GM19035 (cell line): ENCODE measurements at regions not wholly inside any gene's neighbourhood (a gene's known extent, or its start where the extent isn't known, plus 50 kb on each side); places are given as distances from the start of the nearest gene placed in this dataset.

Experiments
- ATAC-seq: cut with Tn5 transposase; IDR thresholded peaks from one replicate; pipeline ENCODE4 v1.9.1; 2021; ENCODE audit not compliant: unreplicated experiment

DNA sequence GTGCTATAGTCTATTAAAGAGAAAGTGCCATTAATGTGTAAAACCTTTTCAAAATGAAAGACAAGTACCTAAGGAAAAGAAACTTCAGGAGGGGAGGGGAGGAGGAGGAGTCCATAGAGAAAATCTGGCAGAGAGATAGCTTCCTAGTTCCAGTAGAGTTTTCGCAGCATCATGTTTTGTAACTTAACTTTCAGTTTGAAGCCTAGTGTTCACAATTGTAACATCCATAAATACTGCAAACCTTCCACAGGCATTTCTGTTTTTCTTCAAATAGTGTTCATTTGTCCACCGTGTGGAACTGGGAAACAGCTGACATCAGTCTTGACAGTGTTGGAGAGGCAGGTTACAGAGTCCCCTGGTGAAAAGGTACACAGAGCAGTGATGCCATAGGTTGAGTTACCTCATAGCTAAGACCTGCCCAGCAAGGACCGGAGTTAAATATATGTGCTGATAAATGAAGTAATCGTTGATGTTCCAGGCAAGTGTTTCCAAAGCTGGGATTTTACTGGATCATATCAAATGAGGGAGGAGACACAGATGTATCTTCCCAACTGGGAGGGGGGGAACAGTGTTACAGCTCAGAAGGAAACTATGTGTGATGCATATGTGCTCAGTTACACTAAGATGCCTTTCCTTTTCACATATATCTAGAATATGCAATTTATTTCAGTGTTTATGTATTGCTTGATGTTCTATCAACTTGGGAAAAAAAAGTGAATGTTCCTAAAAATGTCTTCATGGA, 369.5 kb upstream of the FAM241A start:
- ATAC-seq = no peak

DNA sequence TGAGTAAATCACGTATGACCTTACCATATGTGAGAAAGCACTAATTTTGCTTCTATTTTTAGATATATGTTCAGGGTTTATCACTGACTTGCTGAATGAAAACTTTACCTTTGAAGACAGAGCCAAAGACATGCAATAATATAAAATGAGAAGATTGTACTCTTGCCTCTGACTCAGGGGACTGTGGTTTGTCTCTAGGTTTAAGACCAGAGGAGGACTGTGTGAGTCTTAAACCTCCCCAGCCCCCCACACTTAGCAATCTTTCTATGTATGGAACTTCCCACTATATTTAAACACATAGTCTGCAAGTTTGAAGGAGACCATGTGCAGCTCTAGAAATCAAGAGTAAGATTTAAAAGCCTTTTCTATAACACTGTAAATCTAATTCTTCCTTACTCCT, 368.7 kb upstream of the FAM241A start:
- no peak for ATAC-seq

DNA sequence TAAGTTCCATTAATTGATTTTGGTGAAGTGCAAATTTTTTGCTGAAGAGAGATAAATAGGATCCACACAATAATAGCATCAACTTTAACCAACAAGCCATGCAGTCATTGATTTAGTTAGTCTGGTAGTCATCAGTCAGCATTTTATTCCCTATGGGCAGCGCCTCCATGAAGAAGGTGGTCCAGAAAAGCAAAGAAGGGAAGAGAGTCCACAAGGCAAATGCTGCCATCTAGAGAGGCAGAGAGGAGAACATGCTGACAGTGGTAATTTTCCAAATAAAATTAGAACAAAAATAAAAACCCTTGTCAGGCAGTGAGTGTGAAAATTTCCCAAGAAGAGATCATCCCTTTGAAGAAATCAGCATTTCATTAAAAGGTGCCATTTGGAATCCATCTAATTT, 366.7 kb upstream of the FAM241A start:
- ATAC-seq = no peak

DNA sequence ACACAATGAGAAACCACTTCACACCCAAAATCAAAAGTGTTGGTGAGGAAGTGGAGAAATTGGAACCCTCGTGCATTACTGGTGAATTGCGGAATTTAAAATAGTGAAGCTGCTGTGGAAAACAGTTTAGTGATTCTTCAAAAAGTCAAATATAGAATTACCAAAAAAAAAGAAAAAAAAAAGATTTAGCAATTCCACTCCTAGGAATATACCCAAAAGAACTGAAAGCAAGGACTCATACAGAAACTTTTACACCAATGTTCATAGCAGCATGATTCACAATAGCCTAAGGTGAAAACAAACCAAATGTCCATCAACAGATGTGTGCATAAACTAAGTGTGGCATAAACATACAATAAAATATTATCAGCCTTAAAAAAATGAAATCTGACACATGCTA, 364.3 kb upstream of the FAM241A start:
- ATAC-seq = no peak

DNA sequence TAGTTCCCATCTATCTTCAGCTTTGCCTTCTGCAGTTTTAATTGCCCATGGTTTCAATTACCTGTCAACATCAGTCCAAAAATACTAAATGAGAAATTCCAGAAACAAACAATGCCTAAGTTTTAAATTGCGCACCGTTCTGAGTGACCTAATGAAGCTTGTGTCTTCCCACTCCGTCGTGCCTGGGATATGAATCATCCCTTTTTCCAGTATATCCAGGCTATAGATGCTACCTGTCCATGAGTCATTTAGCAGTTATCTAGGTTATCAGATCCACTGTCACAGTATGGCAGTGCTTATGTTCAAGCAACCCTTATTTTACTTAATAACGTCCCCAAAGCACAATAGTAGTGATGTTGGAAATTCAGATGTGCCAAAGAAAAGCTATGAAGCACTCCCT, 363.6 kb upstream of the FAM241A start:
- no peak for ATAC-seq

DNA sequence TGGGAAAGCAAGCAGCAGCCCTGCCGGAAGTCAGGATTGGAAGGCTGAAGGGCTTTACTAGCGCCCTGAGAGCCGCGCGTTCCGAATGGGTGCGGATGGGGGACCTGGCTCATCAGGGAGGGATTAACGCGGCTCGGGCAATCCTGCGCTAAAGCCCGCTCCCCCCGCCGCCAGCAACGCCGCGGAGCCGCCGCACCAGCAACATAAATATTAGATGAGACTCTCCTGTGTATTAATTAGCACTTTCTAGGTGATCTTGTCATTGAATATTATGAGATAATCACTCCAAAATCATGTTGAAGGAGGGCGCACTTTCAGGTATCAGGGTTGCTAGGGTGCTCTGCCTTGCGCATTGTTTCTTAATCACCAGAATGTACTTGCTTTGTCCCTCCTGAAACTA, 357.2 kb upstream of the FAM241A start:
- no peak for ATAC-seq

DNA sequence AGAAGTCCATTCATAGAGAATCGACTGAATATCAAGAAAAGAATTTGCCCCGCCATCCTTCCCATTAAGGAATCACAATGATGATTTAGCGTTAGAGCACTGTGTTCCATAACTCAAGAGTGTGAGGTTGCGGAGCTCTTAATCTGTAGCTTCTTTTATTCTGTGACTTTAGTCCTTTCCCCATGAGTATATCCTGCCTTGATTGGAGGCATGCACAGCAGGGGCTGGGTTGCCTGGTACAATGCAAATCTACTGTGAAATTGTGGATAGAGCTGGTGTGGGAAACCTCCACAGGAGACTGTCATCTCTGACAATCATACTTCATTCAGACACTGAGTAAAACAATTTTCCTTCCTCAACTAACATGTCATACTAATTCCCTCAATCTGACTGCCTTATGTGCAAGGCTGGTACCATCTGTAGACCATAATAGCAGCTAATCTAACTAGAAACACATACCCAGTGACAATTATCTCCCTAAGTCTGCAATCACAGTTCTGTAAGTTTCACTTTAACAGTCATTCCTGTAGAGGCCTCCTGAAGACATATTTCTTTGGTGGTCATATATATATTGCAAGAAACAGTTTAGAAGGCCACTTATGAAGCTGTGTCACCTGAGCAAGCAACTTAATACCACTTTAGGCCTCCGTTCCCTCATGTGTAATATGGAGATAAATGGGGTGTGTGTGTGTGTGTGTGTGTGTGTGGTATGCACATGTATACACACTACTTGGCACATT, 355.2 kb upstream of the FAM241A start:
- ATAC-seq = no peak

DNA sequence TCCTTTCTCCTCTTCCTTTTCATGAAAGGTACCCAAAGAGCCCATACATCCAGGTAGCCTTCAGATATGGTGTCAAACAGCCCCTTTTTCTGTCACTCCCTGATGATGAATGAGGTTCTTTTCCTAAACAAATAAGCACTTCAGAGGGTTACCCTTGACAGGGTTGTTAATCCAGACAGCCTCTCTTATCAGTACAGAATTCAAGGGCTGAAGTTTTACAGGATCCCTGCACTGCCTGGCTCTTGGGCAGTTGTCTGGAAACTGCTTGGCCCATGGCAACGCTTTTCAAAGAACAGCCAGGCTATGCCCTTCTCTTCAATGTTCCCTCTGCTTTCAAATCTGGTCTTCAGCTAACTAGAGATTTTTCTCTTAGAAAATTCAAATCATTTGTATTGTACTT, 352.6 kb upstream of the FAM241A start:
- ATAC-seq = no peak

DNA sequence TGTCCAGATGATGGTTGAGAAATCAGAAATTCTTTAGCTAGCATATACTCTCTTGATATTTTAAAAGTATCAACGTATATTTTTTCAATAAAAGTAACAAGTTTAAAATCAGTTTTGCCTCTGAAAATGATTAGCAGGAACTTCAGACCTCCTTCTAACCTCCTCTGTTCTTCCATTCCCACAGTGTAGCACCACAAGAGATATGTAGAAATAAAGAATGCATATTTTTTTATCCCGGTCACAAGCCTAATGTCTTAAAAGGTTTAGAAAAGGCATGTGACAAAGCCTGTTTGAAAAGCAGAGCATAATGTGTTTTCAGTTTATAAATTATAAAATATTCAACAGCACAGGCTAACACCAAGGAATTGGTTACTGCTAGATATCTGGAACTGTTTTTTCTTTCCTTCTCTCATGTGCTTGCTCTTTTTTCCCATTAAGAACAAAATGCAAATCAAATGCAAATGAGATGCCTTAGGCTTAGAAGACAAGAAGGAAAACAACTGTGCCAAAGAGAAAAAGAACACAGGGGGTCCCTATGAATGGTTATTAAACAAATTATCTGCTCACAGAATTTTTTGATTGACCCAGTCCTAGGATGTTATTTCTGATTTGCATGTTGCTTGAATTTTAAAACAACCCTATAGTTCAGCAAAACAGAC, 351.7 kb upstream of the FAM241A start:
- no peak for ATAC-seq

DNA sequence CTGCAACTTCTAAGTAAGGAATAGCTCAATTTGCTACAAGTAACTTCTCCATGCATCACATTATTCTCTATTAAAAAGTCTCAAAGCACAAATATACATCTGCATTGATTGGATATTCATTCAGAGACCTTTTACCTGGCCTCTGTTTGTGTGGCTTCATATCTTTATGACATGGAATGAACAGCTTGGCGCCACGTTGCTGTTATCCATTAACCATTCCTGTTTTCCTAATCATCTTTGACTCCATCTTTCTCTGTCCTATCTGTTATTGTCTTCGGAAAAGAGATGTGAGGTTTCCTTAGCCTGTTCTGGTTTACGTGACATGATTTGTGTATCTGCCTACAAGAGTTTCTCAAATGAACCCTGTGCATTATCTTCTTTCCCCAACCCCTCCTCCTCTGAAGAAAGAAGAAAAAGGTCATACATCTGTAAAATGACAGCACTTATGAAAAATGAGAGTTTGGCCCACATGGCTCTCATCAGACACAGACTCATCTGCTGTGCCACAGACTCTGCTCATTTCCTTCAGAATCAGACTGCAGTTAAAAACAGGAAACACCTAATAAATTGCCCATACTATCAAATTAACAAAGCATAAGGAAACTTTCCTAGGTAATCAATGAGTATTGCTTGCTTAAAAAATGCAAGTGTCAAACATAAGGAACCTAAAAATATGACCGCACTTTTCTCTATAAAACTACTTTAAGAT, 347.6 kb upstream of the FAM241A start:
- ATAC-seq = no peak

DNA sequence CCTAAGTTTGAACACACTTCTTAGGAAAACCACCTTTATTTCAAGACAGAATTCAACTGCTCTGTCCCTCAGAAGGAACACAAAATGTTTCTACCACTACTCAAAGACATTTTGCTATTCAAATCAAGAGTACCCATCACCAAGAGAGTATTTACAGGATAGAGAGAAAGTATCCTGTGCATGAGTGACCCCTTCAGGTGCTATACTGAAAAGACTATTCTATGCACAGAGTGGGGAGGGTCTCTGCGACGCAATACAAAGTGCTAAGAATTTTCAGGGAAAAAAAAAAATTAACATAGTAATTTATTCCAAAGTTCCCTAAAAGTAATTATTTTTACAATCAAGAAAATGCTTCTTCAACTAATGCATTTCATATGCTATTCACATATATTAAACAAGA, 346.4 kb upstream of the FAM241A start:
- ATAC-seq = no peak

DNA sequence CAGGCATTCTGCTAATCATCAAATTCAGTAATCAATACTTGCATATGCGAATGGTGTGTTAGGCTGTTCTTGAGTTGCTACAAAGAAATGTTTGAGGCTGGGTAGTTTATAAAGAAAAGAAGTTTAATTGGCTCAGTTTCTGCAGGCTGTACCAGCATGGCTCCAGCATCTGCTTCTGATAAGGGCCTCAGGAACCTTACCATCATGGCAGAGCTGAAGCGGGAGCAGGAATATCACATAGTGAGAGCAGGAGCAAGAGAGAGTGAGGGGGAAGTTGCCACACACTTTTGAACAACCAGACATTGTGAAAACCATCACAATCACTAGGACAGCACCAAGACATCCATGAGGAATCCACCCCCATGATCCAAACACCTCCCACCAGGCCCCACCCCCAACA, 344.7 kb upstream of the FAM241A start:
- no peak for ATAC-seq

DNA sequence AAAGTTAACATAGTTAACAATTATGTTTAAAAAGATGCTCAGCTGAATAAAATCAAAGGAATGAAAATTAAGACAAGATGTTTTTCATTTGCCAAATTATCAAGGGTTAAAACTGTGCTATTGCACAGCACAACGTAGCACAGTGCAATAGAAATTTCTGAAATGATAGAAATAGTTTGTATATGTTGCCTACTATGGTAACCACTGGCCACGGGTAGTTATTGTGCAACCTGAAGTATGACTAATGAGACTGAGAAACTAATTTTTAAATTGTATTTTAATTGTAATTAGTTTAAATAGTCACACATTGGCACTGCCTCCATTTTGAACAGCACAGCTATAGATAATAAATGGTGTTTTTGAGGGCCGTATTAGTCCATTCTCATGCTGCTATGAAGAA, 343.1 kb upstream of the FAM241A start:
- no peak for ATAC-seq

DNA sequence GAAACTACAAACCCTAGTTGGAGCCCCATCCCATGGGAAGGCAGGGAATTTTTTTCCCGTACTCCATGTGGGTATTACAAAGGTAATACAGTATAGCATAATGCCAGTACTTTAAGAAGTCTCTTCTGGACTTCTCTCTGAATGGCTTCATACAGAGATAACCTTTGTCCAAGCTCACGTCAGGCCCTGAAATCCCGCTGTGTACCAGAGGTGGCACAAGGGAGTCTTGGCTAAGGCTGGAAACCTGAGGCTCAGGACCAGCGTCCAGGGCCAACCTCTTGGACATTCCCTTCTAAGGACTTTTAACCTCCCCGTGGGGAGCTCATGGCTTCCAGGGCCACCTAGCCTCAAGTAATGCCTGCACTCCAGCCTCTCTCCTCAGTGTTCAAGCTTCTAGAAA, 338.9 kb upstream of the FAM241A start:
- ATAC-seq = no peak

DNA sequence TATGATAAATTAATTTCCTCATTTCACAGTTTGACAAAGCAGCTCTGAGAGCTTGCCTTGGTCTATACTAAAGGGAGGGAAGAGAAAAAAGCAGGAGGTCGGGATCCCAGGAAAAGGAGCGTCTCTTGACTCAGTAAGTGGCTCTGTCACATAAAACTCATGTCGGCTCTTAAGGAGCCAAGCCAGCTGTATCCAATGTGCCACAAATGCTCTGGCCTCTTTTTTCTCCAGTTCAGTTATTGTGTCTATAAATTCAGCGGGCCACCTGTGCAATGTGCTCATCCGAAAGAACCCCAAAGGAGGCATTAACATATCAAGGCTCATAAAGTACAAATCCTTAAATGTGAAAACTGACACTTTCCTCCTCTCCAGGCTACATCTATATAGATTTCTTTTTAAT, 337.7 kb upstream of the FAM241A start:
- ATAC-seq = no peak

DNA sequence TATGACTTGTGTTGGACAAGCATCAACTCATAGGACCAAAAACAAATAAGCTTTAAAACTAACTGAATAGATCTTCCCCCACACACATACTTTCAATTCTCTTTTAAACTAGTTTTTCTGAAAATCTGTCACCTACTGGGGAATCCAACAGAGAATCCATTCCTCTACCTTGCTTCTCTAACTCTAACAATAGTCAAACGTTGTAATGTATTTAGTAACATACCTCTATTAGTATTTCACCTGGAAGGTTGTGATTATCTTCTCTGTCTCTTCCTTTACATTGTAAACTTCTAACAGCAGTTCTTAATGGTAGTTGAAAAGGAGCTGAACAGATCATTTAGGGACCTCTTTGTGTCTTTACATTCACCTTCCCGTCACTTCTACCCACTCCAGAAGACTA, 337.1 kb upstream of the FAM241A start:
- no peak for ATAC-seq

DNA sequence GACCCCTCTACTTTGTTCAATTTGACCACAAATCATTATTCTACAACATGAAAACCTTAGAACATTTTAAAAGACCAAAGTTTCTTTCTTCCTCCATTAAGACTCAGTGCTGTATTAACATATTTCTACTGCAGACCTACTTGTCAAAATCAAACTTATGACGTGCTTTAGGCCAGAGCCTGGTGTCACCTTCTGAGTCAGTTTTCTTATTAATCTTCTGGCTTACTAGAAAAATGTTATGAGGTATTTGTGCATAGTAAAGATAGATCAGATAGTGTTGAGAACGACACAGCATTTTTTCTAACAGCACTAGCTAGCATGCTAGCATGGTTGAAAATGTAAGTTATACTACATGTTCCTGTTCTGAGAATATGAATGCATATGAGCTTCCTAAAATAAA, 333.6 kb upstream of the FAM241A start:
- no peak for ATAC-seq

DNA sequence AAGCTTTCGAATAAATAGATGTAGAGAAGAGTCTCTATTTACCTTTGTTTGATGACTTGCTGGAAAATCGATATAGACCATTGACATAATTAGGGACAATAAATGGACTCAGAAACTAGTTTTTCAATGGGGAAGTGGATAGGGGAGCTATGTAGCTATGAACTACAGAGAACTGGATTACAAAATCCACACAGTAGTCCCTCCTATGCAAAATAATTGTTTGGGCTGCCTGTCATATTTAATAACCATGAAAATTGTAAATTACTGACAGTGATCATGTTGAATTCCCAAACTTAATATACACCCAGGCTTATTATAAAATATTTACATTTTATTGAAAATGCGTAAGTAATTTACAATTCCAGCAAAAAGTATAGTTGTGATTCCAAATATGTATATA, 333.1 kb upstream of the FAM241A start:
- ATAC-seq = no peak

DNA sequence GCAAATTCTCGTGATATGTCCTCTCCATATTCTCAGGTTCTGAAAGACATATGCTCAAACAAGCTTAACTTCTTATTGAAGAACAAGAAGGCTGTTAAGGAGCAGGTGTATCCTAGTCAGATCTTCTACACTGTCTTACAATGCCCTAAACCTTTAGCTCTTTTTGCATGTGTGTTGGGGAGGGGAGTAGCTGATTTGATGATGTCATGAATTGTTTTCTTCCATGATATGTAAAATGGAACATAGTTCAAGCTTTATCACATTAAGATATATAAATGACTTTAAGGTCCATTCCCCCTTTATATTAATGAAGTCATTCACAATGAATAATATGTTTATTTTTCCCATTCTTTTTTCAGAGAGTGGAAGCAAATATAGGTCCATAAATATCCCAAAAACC, 332.5 kb upstream of the FAM241A start:
- ATAC-seq = no peak

DNA sequence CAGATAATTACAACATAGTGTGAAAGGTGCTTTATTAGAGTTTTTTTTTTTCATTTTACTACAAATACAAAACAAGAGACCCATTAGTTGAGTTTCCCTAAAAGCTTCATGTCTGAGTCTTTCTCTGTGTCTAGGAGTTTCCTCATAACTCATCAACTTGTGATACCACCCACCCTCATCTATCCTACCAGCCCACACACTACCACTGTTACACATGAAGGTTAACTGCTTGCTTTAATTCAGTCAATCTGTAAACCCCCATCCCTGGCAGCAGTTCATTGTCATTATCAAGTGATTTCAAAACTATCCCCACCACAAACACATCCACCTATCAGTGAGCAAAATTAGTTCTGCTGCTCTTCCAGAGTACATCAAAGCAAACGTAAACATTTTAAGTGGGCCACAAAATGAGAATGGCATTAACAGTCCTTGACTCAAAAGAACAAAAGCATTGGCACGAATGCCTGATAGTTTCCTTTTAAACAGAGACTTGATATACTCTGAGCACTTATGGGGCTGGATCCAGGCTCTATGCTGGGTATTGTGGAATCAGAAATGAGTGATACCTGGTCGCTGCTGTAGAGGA, 331.6 kb upstream of the FAM241A start:
- no peak for ATAC-seq

DNA sequence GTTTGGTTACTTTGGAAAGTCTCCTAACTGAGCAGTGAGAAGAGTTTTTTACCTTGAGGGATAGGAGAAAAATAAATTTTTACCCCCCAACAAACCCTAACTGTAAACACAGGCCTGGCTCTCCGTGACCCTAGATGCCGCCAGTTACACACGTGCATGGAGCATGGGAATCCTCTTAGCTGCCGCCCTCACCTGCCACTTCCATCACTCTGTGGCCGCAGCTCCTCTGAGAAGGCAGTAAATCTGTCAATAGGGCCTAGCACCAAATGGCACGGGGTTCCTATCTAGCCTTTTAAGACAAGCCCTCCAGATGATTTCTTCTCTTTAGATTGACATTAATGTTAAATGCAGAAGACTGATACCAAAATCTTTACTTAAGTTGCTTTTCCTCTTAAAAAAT, 330.3 kb upstream of the FAM241A start:
- no peak for ATAC-seq
